GM23338 (cell line): ENCODE measurements at regions not wholly inside any gene's neighbourhood (a gene's known extent, or its start where the extent isn't known, plus 50 kb on each side); places are given as distances from the start of the nearest gene placed in this dataset.

ENCODE experiments used
- ATAC-seq: fragments of 200-7000 bp; cut with Tn5 transposase; 3 replicates; pipeline ENCODE4 v1.9.1; 2020
- DNase-seq: peaks from one replicate; pipeline ENCODE4 v3.0.0-alpha.2; 2015; ENCODE audit warnings: low spot score
- H2AFZ ChIP-seq: fragments of 200-600 bp; sonication (generic); 2 replicates; pipeline ENCODE4 v1.8.0; 2016; ENCODE audit warnings: antibody characterized with exemption, mild to moderate bottlenecking, moderate library complexity
- H3F3A ChIP-seq: fragments of 200-600 bp; sonication (generic); replicated peaks from 2 replicates; pipeline ENCODE4 v1.8.0; 2017; ENCODE audit warnings: antibody characterized with exemption, mixed run types, low read depth
- H3K27ac ChIP-seq: fragments of 200-600 bp; sonication (generic); 2 replicates; pipeline ENCODE4 v1.6.1; 2016; ENCODE audit warnings: low read depth
- H3K27me3 ChIP-seq: fragments of 200-600 bp; sonication (generic); 2 replicates; pipeline ENCODE4 v1.8.0; 2016; ENCODE audit warnings: mild to moderate bottlenecking, mixed run types, moderate library complexity; ENCODE audit not compliant: insufficient read depth
- H3K36me3 ChIP-seq: fragments of 200-600 bp; sonication (generic); 2 replicates; pipeline ENCODE4 v1.8.0; 2016; ENCODE audit warnings: mild to moderate bottlenecking; ENCODE audit not compliant: insufficient read depth
- H3K4me1 ChIP-seq: fragments of 200-600 bp; sonication (generic); 2 replicates; pipeline ENCODE4 v1.8.0; 2016; ENCODE audit warnings: mild to moderate bottlenecking, moderate library complexity; ENCODE audit not compliant: insufficient read depth
- H3K4me2 ChIP-seq: fragments of 200-600 bp; sonication (generic); 2 replicates; pipeline ENCODE4 v1.7.1; 2017; ENCODE audit warnings: mixed run types
- H3K4me3 ChIP-seq: fragments of 200-600 bp; sonication (generic); 2 replicates; pipeline ENCODE4 v1.6.1; 2016; ENCODE audit warnings: mixed run types
- H3K79me2 ChIP-seq: fragments of 200-600 bp; sonication (generic); replicated peaks from 2 replicates; pipeline ENCODE4 v1.8.0; 2017; ENCODE audit warnings: mild to moderate bottlenecking; ENCODE audit not compliant: insufficient read depth
- H3K9me2 ChIP-seq: fragments of 200-600 bp; sonication (generic); 2 replicates; pipeline ENCODE4 v1.8.0; 2017; ENCODE audit not compliant: insufficient read depth
- H4K20me1 ChIP-seq: fragments of 200-600 bp; sonication (generic); replicated peaks from 2 replicates; pipeline ENCODE4 v1.8.0; 2017; ENCODE audit warnings: mild to moderate bottlenecking; ENCODE audit not compliant: insufficient read depth
- H3K27ac Mint-ChIP-seq: 2 replicates; pipeline ENCODE4 v1.8.0; 2020; ENCODE audit warnings: inconsistent platforms, mild to moderate bottlenecking, moderate library complexity, mixed read lengths
- H3K27me3 Mint-ChIP-seq: 3 replicates; pipeline ENCODE4 v1.8.0; 2022; ENCODE audit warnings: low read depth, mild to moderate bottlenecking, moderate library complexity, mixed read lengths, inconsistent platforms; ENCODE audit not compliant: insufficient read depth, poor library complexity
- H3K36me3 Mint-ChIP-seq: 3 replicates; pipeline ENCODE4 v1.8.0; 2021; ENCODE audit warnings: low read depth, mild to moderate bottlenecking, inconsistent platforms, moderate library complexity, mixed read lengths
- H3K4me1 Mint-ChIP-seq: 3 replicates; pipeline ENCODE4 v1.8.0; 2020; ENCODE audit warnings: mild to moderate bottlenecking, inconsistent platforms, mixed read lengths
- H3K4me3 Mint-ChIP-seq: 3 replicates; pipeline ENCODE4 v1.8.0; 2021; ENCODE audit warnings: moderate library complexity, mild to moderate bottlenecking, inconsistent platforms, mixed read lengths
- H3K9me3 Mint-ChIP-seq: 3 replicates; pipeline ENCODE4 v1.8.0; 2020; ENCODE audit warnings: moderate library complexity, mild to moderate bottlenecking, inconsistent platforms, mixed read lengths
- ETS1 ChIP-seq: IDR thresholded peaks from 2 replicates; pipeline ENCODE4 v1.6.1; 2016; ENCODE audit warnings: antibody characterized with exemption
- EZH2 ChIP-seq: fragments of 200-600 bp; sonication (generic); IDR thresholded peaks from one replicate; pipeline ENCODE4 v1.8.0; 2017; ENCODE audit warnings: antibody characterized with exemption, mild to moderate bottlenecking, low read depth; ENCODE audit not compliant: unreplicated experiment
- JUNB ChIP-seq: IDR thresholded peaks from one replicate; pipeline ENCODE4 v1.6.1; 2016; ENCODE audit warnings: antibody characterized with exemption; ENCODE audit not compliant: unreplicated experiment
- TF ChIP-seq, protein P1 (sequence below): fragments of 250-450 bp; sonication (Bioruptor Pico); IDR thresholded peaks from 2 replicates; pipeline ENCODE4 v1.5.0; 2020; ENCODE audit warnings: mild to moderate bottlenecking, moderate library complexity
- TF ChIP-seq, protein P2 (sequence below), 2 experiments: fragments of 200-600 bp in 1 of 2; sonication (generic) in 1 of 2; conservative IDR thresholded peaks; 2 replicates each; pipeline versions ENCODE4 v1.5.1 to v1.6.1; 2016 to 2017; ENCODE audit warnings: antibody characterized with exemption in 2 of 2, low read depth in 2 of 2, mild to moderate bottlenecking in 2 of 2, moderate library complexity in 1 of 2

GRCh38 chr22:22735695-22736611 is 91.5 kb downstream of the GGTLC2 start:
- TF ChIP-seq, protein P1, sequence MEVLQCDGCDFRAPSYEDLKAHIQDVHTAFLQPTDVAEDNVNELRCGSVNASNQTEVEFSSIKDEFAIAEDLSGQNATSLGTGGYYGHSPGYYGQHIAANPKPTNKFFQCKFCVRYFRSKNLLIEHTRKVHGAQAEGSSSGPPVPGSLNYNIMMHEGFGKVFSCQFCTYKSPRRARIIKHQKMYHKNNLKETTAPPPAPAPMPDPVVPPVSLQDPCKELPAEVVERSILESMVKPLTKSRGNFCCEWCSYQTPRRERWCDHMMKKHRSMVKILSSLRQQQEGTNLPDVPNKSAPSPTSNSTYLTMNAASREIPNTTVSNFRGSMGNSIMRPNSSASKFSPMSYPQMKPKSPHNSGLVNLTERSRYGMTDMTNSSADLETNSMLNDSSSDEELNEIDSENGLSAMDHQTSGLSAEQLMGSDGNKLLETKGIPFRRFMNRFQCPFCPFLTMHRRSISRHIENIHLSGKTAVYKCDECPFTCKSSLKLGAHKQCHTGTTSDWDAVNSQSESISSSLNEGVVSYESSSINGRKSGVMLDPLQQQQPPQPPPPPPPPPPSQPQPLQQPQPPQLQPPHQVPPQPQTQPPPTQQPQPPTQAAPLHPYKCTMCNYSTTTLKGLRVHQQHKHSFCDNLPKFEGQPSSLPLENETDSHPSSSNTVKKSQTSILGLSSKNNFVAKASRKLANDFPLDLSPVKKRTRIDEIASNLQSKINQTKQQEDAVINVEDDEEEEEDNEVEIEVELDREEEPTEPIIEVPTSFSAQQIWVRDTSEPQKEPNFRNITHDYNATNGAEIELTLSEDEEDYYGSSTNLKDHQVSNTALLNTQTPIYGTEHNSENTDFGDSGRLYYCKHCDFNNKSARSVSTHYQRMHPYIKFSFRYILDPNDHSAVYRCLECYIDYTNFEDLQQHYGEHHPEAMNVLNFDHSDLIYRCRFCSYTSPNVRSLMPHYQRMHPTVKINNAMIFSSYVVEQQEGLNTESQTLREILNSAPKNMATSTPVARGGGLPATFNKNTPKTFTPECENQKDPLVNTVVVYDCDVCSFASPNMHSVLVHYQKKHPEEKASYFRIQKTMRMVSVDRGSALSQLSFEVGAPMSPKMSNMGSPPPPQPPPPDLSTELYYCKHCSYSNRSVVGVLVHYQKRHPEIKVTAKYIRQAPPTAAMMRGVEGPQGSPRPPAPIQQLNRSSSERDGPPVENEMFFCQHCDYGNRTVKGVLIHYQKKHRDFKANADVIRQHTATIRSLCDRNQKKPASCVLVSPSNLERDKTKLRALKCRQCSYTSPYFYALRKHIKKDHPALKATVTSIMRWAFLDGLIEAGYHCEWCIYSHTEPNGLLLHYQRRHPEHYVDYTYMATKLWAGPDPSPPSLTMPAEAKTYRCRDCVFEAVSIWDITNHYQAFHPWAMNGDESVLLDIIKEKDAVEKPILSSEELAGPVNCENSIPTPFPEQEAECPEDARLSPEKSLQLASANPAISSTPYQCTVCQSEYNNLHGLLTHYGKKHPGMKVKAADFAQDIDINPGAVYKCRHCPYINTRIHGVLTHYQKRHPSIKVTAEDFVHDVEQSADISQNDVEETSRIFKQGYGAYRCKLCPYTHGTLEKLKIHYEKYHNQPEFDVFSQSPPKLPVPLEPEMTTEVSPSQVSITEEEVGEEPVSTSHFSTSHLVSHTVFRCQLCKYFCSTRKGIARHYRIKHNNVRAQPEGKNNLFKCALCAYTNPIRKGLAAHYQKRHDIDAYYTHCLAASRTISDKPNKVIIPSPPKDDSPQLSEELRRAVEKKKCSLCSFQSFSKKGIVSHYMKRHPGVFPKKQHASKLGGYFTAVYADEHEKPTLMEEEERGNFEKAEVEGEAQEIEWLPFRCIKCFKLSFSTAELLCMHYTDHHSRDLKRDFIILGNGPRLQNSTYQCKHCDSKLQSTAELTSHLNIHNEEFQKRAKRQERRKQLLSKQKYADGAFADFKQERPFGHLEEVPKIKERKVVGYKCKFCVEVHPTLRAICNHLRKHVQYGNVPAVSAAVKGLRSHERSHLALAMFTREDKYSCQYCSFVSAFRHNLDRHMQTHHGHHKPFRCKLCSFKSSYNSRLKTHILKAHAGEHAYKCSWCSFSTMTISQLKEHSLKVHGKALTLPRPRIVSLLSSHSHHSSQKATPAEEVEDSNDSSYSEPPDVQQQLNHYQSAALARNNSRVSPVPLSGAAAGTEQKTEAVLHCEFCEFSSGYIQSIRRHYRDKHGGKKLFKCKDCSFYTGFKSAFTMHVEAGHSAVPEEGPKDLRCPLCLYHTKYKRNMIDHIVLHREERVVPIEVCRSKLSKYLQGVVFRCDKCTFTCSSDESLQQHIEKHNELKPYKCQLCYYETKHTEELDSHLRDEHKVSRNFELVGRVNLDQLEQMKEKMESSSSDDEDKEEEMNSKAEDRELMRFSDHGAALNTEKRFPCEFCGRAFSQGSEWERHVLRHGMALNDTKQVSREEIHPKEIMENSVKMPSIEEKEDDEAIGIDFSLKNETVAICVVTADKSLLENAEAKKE (CRISPR knock-in tag) = no peak
- ATAC-seq = no peak
- H3K4me3 ChIP-seq = no peak overlapping the region
- Mint-ChIP-seq H3K4me1 (peaks cover 7% of the 10 kb centered on the region; the same call in 2 of the 3 replicates), H3K4me3 (no peak overlapping the region), H3K27ac (no peak overlapping the region), H3K36me3 (no peaks in the 10 kb centered on the region), H3K27me3 (peaks cover 53% of the 10 kb centered on the region), H3K9me3 (no peaks in the 10 kb centered on the region; the same call in 2 of the 3 replicates)
- H3K27ac ChIP-seq = no peak overlapping the region
- H2AFZ ChIP-seq = no peak overlapping the region
- no peak overlapping the region for H3K4me2 ChIP-seq
- DNase-seq = no peak
- no peaks in the 10 kb centered on the region for H4K20me1 ChIP-seq
- H3K36me3 ChIP-seq = no peaks in the 10 kb centered on the region
- H3K9me2 ChIP-seq = no peaks in the 10 kb centered on the region
- no peaks in the 10 kb centered on the region for H3K79me2 ChIP-seq
- H3K4me1 ChIP-seq = no peaks in the 10 kb centered on the region
- H3F3A ChIP-seq = no peaks in the 10 kb centered on the region
- H3K27me3 ChIP-seq = peaks cover 98% of the 10 kb centered on the region

DNA sequence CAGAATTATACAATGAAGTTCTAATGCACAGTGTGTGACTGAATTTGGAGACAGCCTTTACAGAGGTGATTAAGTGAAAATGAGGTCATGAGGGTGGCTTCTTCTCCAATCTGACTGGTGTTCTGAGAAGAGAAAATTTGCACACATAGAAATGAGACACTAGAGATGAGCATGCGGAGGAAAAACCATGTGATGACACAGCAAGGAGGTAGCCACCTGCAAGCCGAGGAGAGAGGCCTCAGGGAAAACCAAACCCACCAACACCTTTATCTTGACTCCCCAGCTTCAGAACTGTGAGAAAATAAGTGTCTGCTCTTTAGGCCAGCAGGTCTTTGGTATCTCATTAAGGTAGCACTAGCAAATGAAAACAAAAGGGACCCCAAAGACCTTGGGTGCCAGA is 93.2 kb downstream of the GGTLC2 start:
- H3K4me1 Mint-ChIP-seq = peaks cover 7% of the 10 kb centered on the region; the same call in 2 of the 3 replicates
- H3K36me3 Mint-ChIP-seq = no peaks in the 10 kb centered on the region
- no peak overlapping the region for H3K4me3 ChIP-seq
- no peaks in the 10 kb centered on the region for H4K20me1 ChIP-seq
- no peaks in the 10 kb centered on the region for H3K9me2 ChIP-seq
- no peaks in the 10 kb centered on the region for H3K36me3 ChIP-seq
- no peaks in the 10 kb centered on the region for H3K79me2 ChIP-seq
- no peak for ATAC-seq
- H3F3A ChIP-seq = no peaks in the 10 kb centered on the region
- H3K27ac ChIP-seq = no peak overlapping the region
- no peaks in the 10 kb centered on the region for H3K4me1 ChIP-seq
- peaks cover 54% of the 10 kb centered on the region for H3K27me3 Mint-ChIP-seq
- no peak for DNase-seq
- H3K4me3 Mint-ChIP-seq = no peak overlapping the region
- no peaks in the 10 kb centered on the region; the same call in 2 of the 3 replicates for H3K9me3 Mint-ChIP-seq
- H2AFZ ChIP-seq = no peak overlapping the region
- H3K27ac Mint-ChIP-seq = no peak overlapping the region
- H3K27me3 ChIP-seq = peaks cover 98% of the 10 kb centered on the region
- no peak overlapping the region for H3K4me2 ChIP-seq
- TF ChIP-seq, protein P2, sequence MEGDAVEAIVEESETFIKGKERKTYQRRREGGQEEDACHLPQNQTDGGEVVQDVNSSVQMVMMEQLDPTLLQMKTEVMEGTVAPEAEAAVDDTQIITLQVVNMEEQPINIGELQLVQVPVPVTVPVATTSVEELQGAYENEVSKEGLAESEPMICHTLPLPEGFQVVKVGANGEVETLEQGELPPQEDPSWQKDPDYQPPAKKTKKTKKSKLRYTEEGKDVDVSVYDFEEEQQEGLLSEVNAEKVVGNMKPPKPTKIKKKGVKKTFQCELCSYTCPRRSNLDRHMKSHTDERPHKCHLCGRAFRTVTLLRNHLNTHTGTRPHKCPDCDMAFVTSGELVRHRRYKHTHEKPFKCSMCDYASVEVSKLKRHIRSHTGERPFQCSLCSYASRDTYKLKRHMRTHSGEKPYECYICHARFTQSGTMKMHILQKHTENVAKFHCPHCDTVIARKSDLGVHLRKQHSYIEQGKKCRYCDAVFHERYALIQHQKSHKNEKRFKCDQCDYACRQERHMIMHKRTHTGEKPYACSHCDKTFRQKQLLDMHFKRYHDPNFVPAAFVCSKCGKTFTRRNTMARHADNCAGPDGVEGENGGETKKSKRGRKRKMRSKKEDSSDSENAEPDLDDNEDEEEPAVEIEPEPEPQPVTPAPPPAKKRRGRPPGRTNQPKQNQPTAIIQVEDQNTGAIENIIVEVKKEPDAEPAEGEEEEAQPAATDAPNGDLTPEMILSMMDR (conservative IDR thresholded peaks at IDR 0.05; ENCODE audit: low read depth in 2 of 2) = no peak
- no peak for TF ChIP-seq JUNB
- TF ChIP-seq ETS1 = no peak
- TF ChIP-seq EZH2 = no peak
